ENCODE measurements at regions not wholly inside any gene's neighbourhood (a gene's known extent, or its start where the extent isn't known, plus 50 kb on each side); places are given as distances from the start of the nearest gene placed in this dataset.
A peak's percentile ranks its signal among the peaks of the same experiment; 100 is the strongest.

- Histone ChIP-seq H4K20me1 (ENCODE audit: control insufficient read depth, extremely low read depth, insufficient read depth, low read length) (no peaks in the 10 kb centered on the region), H3K4me3 (ENCODE audit: control insufficient read depth in 2 of 3, extremely low read depth in 1 of 3, insufficient read depth in 2 of 3, low read depth in 1 of 3, low read length in 3 of 3) (no peak overlapping the region), H3K36me3 (ENCODE audit: control insufficient read depth in 2 of 2, extremely low read depth in 1 of 2, insufficient read depth in 2 of 2, low read length in 2 of 2) (no peaks in the 10 kb centered on the region), H2AFZ (ENCODE audit: control insufficient read depth, low read length) (no peak overlapping the region), H3K79me2 (ENCODE audit: control insufficient read depth, insufficient read depth, low read length) (no peaks in the 10 kb centered on the region), H3K4me1 (ENCODE audit: control insufficient read depth, extremely low read depth, insufficient read depth, low read length) (peaks cover 25% of the 10 kb centered on the region), H3K27me3 (ENCODE audit: control insufficient read depth, extremely low read depth, insufficient read depth, low read length) (no peaks in the 10 kb centered on the region), H3K9me3 (ENCODE audit: control insufficient read depth, low read depth, low read length) (no peaks in the 10 kb centered on the region), H3K27ac (ENCODE audit: control insufficient read depth, insufficient read depth, low read length) (no peak overlapping the region), H3K9ac (ENCODE audit: control insufficient read depth, extremely low read depth, insufficient read depth, low read length) (no peak overlapping the region), H3K9me1 (ENCODE audit: control insufficient read depth, extremely low read depth, insufficient read depth, low read length) (no peaks in the 10 kb centered on the region), H3K4me2 (ENCODE audit: control insufficient read depth, extremely low read depth, insufficient read depth, low read depth, low read length) (no peak overlapping the region)
- TF ChIP-seq EZH2 (IDR thresholded peaks at IDR 0.05; ENCODE audit: low read length): no peak
- DNase-seq (ENCODE audit: low read depth, low spot score): no peak
- dilution Hi-C loops (cut with MboI; ENCODE audit: extremely low pct_ligation_motif_present, low sequenced_read_pairs): no loop called here
- FAIRE-seq: no peak
These were observed 74.5 kb upstream of the MAP1B start for GRCh38 chr5:72032788-72033187.

GRCh38 chr5:72034770-72035169 lies 72.5 kb upstream of the MAP1B start:
- Histone ChIP-seq H2AFZ (ENCODE audit: control insufficient read depth, low read length) (peak overlapping the region; percentile 8), H4K20me1 (ENCODE audit: control insufficient read depth, extremely low read depth, insufficient read depth, low read length) (no peaks in the 10 kb centered on the region), H3K9me1 (ENCODE audit: control insufficient read depth, extremely low read depth, insufficient read depth, low read length) (no peaks in the 10 kb centered on the region), H3K36me3 (ENCODE audit: control insufficient read depth in 2 of 2, extremely low read depth in 1 of 2, insufficient read depth in 2 of 2, low read length in 2 of 2) (no peaks in the 10 kb centered on the region), H3K4me1 (ENCODE audit: control insufficient read depth, extremely low read depth, insufficient read depth, low read length) (peaks cover 25% of the 10 kb centered on the region), H3K9ac (ENCODE audit: control insufficient read depth, extremely low read depth, insufficient read depth, low read length) (no peak overlapping the region), H3K27ac (ENCODE audit: control insufficient read depth, insufficient read depth, low read length) (no peak overlapping the region), H3K4me2 (ENCODE audit: control insufficient read depth, extremely low read depth, insufficient read depth, low read depth, low read length) (no peak overlapping the region), H3K79me2 (ENCODE audit: control insufficient read depth, insufficient read depth, low read length) (no peaks in the 10 kb centered on the region), H3K9me3 (ENCODE audit: control insufficient read depth, low read depth, low read length) (no peaks in the 10 kb centered on the region), H3K27me3 (ENCODE audit: control insufficient read depth, extremely low read depth, insufficient read depth, low read length) (no peaks in the 10 kb centered on the region), H3K4me3 (ENCODE audit: control insufficient read depth in 2 of 3, extremely low read depth in 1 of 3, insufficient read depth in 2 of 3, low read depth in 1 of 3, low read length in 3 of 3) (no peak overlapping the region)
- FAIRE-seq: no peak
- DNase-seq (ENCODE audit: low read depth, low spot score): no peak
- TF ChIP-seq EZH2 (IDR thresholded peaks at IDR 0.05; ENCODE audit: low read length) (no peak), CTCF (optimal IDR thresholded peaks at IDR 0.05 in 1 of 3, IDR thresholded peaks at IDR 0.05 in 1 of 3, conservative IDR thresholded peaks at IDR 0.05 in 1 of 3; ENCODE audit: extremely low read depth in 1 of 3, insufficient read depth in 2 of 3, low read length in 3 of 3) (no peak)
- dilution Hi-C loops (cut with MboI; ENCODE audit: extremely low pct_ligation_motif_present, low sequenced_read_pairs): no loop called here

GRCh38 chr5:72035831-72036230 lies 71.4 kb upstream of the MAP1B start:
- Histone ChIP-seq H3K4me3 (ENCODE audit: control insufficient read depth in 2 of 3, extremely low read depth in 1 of 3, insufficient read depth in 2 of 3, low read depth in 1 of 3, low read length in 3 of 3) (no peak overlapping the region), H3K27me3 (ENCODE audit: control insufficient read depth, extremely low read depth, insufficient read depth, low read length) (no peaks in the 10 kb centered on the region), H3K36me3 (ENCODE audit: control insufficient read depth in 2 of 2, extremely low read depth in 1 of 2, insufficient read depth in 2 of 2, low read length in 2 of 2) (no peaks in the 10 kb centered on the region), H2AFZ (ENCODE audit: control insufficient read depth, low read length) (no peak overlapping the region), H4K20me1 (ENCODE audit: control insufficient read depth, extremely low read depth, insufficient read depth, low read length) (no peaks in the 10 kb centered on the region), H3K9me3 (ENCODE audit: control insufficient read depth, low read depth, low read length) (no peaks in the 10 kb centered on the region), H3K27ac (ENCODE audit: control insufficient read depth, insufficient read depth, low read length) (no peak overlapping the region), H3K4me2 (ENCODE audit: control insufficient read depth, extremely low read depth, insufficient read depth, low read depth, low read length) (no peak overlapping the region), H3K9me1 (ENCODE audit: control insufficient read depth, extremely low read depth, insufficient read depth, low read length) (no peaks in the 10 kb centered on the region), H3K9ac (ENCODE audit: control insufficient read depth, extremely low read depth, insufficient read depth, low read length) (no peak overlapping the region), H3K4me1 (ENCODE audit: control insufficient read depth, extremely low read depth, insufficient read depth, low read length) (peaks cover 25% of the 10 kb centered on the region), H3K79me2 (ENCODE audit: control insufficient read depth, insufficient read depth, low read length) (no peaks in the 10 kb centered on the region)
- DNase-seq (ENCODE audit: low read depth, low spot score) (no peak), FAIRE-seq (no peak)
- TF ChIP-seq CTCF (optimal IDR thresholded peaks at IDR 0.05 in 1 of 3, IDR thresholded peaks at IDR 0.05 in 1 of 3, conservative IDR thresholded peaks at IDR 0.05 in 1 of 3; ENCODE audit: extremely low read depth in 1 of 3, insufficient read depth in 2 of 3, low read length in 3 of 3): no peak
- TF ChIP-seq EZH2 (IDR thresholded peaks at IDR 0.05; ENCODE audit: low read length): no peak
- dilution Hi-C loops (cut with MboI; ENCODE audit: extremely low pct_ligation_motif_present, low sequenced_read_pairs): no loop called here
